ENCODE measurements at regions not wholly inside any gene's neighbourhood (a gene's known extent, or its start where the extent isn't known, plus 50 kb on each side); places are given as distances from the start of the nearest gene placed in this dataset.
A peak's percentile ranks its signal among the peaks of the same experiment; 100 is the strongest.

DNA sequence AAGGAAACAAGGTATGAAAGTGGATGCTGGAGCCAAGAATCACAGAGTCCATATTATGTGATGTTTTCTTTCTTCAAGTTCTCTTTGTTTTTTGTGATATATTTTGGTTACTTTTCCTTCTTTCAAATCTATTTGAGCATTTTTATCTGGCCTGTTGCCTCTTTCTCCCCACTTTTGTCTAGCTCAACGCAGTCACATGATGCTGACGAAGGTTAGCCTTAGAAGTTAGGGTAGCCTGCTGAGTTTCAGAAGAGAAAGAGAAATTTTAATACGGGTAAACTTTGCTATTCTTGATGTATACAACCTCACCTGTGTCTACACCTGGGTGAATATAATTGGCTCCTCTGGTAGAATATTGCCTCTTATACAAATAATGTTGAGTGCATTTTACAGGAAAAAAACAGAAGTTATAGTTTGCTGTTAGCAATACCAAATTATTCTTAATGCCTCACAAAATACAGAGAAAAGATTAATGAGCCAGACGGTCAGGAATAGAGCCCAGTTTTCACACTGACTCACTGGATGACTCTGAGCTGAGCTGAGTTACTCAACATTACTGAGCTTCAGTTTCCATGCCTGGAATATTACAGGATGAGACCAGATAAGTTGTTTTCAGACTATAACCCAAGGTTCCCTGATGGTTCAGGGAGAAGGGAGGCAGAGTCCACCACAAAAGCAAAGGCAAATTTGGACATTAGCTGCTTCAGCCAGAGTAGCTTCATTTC is 161.6 kb upstream of the BDNF start:
- peak; percentile 19 for DNase-seq (ENCODE audit: extremely low read depth, low read depth)

DNA sequence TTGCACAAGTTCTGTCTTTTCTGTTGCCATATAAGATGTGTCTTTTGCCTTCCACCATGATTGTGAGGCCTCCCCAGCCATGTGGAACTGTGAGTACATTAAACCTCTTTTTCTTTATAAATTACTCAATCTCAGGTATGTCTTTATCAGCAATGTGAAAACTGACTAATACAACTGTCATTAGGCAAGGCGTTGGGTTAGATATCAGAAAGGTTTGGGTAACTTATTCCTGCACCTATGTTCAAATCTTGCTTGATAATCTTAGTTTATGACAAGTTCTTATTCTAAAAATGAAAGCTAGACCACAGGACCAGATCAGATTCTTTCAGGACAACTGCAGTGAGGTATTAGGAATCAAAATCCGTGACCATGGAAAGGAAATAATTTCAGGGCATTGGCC is 160.6 kb upstream of the BDNF start:
- DNase-seq (ENCODE audit: extremely low read depth, low read depth) = no peak

DNA sequence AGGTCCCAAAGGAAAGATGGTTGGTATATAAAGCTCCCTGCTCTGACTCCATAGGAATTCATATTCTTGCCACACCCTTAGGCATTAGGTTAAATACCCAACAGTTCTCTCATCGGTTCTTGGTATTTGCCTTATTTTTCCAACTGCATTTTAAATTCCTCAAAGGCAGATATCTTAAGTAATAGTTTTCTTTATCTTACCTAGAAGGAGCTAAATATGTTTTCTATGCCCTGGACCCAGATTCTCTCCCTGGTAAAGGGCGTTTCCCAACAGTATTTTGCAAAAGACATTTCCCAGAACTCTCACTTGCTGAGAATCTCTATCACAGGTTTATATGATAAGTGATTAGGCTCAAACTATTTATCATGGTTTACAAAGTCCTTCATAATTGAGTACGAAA is 158.6 kb upstream of the BDNF start:
- DNase-seq (ENCODE audit: extremely low read depth, low read depth) = no peak

DNA sequence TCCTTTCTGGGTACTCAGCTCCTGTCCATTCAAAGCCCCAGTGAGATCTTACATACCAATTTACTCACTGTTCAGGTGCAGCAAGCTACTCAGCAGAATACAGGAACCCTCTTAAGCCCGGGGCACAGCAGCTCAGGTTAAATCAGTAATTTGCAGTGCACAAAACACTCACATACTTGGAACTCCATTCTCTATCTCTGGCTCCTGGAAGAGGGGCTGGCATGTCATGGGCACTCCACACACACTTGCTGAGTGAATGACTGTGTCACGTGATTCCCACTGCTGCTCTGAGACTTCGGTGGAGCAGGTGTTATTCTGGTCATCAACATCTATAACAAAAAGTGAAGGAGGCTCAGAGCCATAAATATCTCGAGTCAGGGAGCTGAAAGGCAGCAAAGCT is 157.3 kb upstream of the BDNF start:
- no peak for DNase-seq (ENCODE audit: extremely low read depth, low read depth)

DNA sequence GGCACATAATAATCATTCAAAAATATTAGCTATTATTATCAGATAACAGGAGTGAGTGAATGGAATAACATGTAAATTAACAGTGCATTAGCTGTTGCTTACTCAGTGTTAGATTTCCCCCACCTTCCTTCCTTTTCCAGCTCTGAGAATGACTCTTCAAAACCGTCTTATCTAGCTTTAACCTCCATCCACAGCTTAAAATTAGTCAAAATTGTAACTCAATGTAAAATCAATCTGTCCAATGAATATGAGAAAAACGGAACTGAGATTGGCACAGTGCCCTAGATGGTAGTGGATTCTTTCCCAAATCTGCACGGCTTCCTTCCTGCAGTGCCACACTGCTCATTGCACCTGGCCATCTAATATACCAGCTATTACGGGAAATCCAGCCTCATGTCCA is 156.8 kb upstream of the BDNF start:
- DNase-seq (ENCODE audit: extremely low read depth, low read depth) = no peak

DNA sequence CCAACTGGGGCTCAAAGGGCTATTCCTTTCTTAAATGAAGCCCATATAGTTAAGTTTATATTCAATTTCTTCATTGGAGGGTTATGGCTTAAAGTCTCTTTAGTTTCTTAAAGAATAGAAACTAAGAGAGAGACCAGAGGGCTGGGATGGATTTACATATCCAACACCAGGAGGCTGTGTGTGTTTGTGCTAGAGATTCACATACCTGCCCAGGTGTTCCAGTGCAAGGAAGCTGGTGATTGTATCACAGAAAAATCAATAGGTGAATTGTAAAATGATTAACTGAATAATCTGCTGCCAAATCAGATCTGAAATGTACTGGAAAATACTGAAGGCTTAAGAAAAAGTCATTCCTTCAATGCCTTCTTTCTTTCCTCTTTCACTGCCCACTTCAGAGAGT is 148.2 kb upstream of the BDNF start:
- no peak for DNase-seq (ENCODE audit: extremely low read depth, low read depth)

DNA sequence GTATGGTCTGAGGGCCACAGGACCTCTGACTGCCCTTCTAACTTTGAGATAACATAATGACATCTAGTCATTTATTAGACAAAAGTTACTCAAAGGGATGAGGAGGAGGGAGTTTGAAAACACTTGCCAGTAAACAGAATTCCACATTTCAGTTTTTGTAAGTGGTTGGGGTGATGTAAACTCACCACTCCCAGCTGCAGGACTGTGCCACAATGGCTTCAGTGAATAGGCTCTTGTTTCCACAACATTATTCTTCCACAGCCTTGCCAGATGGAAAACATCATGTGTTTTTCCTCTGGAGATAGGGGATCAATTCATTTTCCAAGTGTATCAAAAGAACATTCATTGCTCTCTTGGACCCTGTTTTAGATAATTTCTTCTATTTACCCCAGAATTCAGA is 147.2 kb upstream of the BDNF start:
- no peak for DNase-seq (ENCODE audit: extremely low read depth, low read depth)

DNA sequence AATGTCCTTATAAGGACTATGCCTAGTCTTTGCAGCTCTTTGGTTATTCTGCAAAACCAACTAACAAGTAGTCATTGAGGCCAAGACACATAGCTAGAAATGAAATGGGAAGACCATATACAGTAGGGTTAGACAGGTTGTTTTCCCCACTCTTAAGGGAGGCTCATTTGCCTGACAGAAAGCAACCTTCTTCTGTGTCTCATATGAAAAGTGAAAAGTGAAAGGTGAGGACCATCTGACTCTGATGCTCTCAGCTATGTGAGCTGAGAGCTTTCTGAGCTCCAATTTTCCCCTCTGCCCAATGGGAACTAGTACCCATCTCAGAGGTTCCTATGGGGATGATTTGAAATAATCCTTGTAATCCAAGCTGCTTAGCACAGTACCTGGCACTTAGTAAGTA is 142.0 kb upstream of the BDNF start:
- DNase-seq (ENCODE audit: extremely low read depth, low read depth) = no peak

DNA sequence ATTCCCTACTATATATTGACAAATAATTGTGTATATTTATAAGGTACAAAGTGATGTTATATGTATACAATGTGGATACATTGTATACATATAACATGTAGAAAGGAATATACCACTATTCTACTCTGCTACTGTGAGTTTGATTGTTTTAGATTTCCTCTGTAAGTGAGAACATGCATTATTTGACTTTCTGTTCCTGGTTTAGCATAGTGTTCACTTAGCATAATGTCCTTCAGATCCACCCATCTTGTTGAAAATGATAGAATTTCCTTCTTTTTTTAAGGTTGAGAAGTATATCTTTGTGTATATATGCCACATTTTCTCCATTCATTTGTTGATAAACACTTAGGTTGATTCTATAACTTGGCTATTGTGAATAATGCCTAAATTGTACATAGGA is 140.8 kb upstream of the BDNF start:
- DNase-seq (ENCODE audit: extremely low read depth, low read depth) = no peak

DNA sequence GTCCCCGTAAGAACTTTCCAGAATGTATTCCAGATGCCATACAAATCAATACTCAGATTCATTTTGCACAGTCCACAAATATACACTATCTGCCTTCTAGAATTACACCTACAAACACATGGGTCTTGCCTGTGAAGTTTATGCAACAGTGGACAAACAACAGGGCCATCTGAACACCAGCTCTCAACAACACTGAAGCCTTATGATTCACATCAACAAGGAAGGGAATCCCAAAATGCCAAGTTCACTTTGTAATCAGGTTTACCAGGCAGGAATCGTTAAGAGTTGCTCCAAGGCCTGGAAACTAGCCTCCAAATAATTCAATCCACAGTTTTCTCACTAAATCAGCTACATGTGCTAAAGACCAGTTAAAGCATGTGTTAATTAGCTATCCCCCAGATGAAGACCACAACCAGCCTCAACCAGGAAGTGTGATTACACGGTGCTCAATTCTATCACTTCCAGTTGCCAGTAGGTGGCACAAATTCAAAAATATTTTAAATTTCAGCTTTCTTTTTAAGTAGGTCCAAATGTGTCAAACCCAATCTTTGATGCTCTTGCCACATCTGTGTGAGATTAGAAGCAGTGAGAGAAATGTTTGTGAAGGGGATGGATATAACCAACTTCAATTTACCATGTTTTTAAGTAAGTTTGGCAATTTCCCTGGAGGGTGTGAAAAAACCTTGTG is 139.1 kb upstream of the BDNF start:
- DNase-seq (ENCODE audit: extremely low read depth, low read depth) = peak; percentile 2

DNA sequence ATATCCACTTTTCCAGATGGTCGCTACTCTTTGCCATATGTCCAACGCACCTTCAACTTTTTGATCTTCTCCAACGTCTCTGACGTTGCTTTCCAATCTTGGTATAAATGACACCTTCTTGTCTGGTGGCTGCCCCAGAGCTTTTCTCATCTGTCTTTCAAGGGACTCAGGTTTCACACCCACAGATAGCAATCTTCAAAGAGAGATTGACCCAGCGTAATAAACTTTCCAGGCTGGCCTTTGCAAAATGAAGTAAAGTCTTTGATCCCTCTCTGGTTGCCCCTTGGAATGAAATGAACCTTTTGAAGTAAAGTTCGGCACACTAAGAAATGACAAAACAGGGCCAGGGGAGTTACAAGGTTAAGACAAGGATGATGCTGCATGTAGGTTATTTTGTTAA is 138.4 kb upstream of the BDNF start:
- DNase-seq (ENCODE audit: extremely low read depth, low read depth) = no peak

DNA sequence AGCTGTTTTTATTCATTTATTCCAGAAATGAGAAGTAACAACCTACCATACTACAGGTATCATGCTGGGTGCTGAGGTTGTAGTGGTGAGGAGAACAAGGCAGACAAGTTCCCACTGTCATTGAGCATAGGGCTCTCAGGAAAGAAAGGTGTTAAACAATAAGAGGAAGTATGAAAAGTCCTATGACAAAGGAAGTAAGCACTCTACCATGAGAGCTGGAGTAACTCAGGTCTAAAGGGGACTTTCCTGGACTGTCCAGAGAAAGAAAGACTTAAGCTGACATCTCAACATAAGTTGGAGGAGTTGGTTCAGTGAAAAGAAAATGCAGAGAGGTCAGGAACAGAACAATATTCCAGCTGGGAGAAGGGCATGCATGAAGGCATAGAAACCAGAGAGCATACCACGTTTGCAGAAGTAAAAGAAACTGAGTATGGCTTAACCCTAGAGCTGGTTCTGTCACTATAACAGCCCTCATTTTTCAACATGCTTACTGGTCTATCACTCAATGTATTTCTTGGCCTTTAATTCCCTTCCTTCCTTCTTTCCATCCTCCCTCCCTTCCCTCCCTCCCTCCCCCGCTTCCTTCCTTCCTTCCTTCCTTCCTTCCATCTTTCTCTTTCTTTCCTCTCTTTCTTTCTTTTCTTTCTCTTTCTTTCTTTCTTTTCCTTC is 137.8 kb upstream of the BDNF start:
- DNase-seq (ENCODE audit: extremely low read depth, low read depth) = no peak

DNA sequence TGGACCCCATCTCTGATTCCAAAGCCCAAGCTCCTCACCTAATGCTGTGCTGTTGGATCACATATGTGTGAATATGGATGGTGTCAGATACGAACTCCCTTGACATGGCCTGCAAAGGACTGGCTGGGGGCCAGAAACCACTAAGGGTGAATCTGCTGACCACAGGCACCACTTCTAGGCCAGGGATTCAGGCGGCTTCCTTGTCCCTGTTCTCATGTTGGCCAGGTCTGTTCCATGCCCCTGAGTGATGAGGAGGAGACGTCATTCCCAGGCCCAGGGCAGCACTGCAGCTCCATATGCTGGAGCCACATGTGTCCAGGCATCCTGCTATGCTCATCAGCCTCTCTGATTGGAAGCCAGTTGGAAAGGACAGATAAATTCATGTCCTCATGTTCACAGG is 130.0 kb upstream of the BDNF start:
- no peak for DNase-seq (ENCODE audit: extremely low read depth, low read depth)

DNA sequence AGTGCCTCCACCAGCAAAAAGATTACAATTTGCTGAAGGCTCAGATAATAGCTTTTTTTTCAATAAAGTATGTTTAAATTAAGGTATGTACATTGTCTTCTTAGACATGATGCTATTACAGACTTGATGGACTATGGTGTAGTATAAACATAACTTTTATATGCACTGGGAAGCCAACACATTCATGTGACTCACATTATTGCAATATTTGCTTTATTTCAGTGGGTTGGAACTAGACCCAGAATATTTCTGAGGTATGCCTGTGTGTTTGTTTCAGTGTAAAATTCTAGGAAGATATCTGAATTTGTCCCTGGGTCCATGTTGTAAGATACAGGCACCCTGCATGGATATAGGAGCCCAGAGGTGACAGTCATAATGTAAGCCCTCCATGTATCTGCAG is 120.0 kb upstream of the BDNF start:
- no peak for DNase-seq (ENCODE audit: extremely low read depth, low read depth)

DNA sequence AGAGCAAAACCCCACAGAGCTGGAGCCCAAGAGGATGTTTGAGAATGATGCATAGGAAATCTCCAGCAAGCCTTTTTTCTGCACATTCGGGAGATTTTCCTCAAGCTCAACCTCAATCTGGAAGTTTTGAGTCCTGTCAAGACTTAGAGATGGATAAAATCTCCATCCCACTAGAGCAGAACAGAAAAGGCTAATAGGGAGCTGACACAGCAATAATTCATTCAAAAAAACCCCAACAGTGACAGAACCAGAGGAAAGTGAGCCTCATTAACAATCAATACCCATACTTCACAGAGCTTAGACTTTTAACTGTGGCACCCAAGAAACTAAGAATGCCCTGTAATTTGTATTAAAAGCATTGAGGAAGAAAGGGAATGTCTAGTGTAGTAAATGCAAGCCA is 115.9 kb upstream of the BDNF start:
- no peak for DNase-seq (ENCODE audit: extremely low read depth, low read depth)

DNA sequence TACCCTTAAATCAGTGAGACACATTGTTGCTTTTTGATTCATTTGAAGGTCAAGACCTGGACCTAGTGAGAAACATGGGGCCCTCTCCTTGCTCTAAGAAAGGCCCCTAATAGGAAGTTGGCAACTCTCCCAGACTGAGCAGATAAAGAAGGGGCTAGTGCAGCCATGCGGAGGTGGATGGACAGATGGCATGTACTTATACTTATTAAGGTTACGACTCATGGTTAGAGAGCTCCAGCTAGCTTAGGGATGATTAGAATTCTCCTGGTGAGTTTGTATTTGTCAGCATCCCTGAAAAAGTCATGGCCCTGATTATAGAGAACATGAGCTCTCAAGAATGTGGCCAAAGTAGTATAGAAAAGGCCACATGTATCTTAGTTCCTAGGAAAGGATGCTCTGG is 112.1 kb upstream of the BDNF start:
- no peak for DNase-seq (ENCODE audit: extremely low read depth, low read depth)

DNA sequence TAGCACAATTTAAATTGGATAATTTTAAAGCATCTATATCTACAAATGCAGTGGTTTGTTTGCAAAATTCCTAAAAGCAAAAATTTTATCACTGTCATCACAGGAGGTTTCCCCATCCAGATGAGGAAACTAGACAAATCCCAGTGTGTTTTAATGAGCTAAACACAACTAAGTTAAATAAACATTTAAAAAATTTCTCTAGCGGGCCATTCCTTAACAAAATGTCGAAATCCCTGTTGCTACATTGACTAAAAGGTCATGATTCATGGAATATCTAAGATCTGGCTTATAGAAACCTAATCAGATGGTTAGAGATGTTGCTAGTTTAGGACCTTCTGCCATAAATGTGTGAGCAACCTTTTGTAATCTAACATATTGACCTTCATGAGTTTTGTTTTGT is 107.3 kb upstream of the BDNF start:
- DNase-seq (ENCODE audit: extremely low read depth, low read depth) = no peak

DNA sequence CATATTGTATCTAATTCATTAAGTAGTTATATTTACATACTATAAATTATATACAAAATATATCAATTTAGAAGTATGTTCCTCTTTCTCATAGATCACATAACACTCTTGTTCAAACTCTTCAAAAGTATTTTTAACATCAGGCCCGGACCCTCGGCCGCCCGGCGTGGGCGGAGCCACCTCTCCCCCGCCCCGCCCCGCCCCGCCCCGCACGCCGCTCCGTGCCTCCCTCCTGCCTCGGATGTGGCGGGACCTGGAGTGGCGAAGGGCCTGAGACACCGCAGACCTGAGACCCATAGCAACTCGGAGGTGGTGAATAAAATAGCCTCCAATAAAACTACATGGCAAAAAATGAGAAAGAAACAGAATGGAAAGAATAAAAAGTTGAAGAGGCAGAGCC is 105.9 kb upstream of the BDNF start:
- no peak for DNase-seq (ENCODE audit: extremely low read depth, low read depth)

DNA sequence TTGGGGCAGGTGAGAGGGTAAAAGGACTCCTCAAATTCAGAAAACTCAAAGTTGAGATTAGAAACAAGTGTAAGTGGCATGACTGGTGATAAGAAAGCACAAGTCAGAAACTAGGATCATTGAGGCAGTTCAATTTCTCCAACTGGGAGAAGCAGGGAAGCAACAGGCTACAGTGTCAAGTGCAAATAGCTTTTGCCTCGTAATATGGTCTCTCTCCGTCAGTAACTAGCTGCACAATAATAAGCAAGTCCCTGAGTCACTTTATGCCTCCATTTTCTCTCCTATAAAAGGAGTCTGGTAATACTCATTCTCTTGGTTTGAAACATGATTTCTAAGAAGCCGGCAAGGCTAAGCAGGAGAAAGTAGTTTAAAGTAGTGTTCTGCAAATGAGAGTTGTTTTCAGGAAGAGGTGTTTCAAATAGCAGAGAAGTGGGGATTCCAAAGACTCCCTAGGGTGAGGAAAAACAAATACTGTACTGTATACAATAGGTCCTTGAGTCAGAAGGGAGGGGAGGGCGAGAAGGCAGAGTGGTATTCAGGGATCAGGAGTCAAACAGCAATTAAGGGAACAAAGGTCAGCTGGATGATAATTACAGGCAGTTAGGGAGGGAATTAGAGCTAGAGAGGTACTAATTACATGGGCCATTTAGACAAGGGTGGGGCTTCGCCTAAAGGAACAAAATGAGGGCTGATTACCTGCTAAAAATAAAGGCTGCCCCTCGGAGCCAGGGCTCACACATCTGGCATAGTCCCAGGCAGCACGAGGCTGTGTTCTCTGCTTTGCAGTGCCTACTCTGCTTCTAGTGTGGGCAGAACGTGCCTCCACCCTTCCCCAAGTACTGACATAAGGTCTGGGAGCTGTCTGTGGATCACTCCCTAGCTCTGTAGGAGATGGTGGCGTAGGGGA is 96.0 kb upstream of the BDNF start:
- DNase-seq (ENCODE audit: extremely low read depth, low read depth) = no peak

DNA sequence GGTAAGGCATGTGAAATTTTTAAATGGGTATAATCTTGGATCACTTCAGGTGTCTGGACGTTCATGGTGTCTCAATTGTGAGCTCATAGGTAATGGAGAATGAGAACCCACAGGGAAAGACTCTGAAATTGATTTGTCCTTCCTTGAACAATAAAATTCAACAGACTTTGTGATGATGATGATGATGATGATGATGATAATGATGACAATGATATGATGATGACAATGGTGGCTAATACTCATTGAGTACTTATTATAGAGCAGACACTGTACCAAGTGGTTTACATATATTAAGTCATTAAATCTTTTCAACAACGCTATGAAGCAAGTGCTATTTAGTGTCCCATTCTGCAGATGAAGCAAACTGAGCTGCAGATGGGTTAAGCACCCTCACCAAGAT is 86.6 kb upstream of the BDNF start:
- DNase-seq (ENCODE audit: extremely low read depth, low read depth) = no peak

DNA sequence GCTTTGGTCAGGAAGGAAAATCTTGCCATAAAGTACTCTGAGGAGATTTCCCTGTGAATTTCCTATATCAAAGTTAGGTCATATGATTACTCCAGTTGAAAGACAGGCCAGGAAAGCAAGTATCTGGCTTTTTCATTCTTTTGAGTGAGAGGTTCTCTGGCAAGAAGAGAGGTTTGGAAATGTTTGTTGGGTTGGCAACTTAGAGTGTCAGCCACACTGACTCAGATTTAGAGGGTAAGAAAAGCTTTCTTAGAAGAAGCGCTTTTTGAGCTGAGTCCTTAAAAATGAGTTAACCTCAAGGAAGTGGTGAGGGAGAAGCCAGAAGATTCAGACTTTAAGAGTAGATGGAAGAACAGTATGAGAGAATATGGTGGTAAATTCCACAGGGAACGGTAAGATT is 86.1 kb upstream of the BDNF start:
- no peak for DNase-seq (ENCODE audit: extremely low read depth, low read depth)

Measured in NCI-H460 (cell line).